IMR-90 (cell line): ENCODE measurements at regions not wholly inside any gene's neighbourhood (a gene's known extent, or its start where the extent isn't known, plus 50 kb on each side); places are given as distances from the start of the nearest gene placed in this dataset.

ENCODE experiments used
- ATAC-seq: fragments of 200-7000 bp; cut with Tn5 transposase; 2 replicates; pipeline ENCODE4 v1.9.1; 2020; ENCODE audit warnings: low read depth, mild to moderate bottlenecking, moderate library complexity
- BruUV-seq: library from RNA; stranded (reverse); fragments of 400-500 nt; replicated peaks from 2 replicates; lab custom pipeline; 2021; lab: Mats Ljungman, UMichigan
- CTCF ChIA-PET: fragments of 300-600 bp; formaldehyde crosslinking; extraction: SDS; loops from one replicate; lab custom pipeline; 2021; ENCODE audit warnings: antibody characterized with exemption; lab: Yijun Ruan, JAX
- POLR2A ChIA-PET: fragments of 300-600 bp; sonication (Branson Sonifier 250); formaldehyde crosslinking; loops from one replicate; lab custom pipeline; 2022; ENCODE audit warnings: antibody characterized with exemption; ENCODE audit not compliant: unreplicated experiment; lab: Charles Lee
- DNase-seq: peaks from one replicate; pipeline ENCODE4 v3.0.0; 2013
- H2AFZ ChIP-seq: replicated peaks from 2 replicates; pipeline ENCODE3; 2013; ENCODE audit warnings: low read length, mild to moderate bottlenecking; ENCODE audit not compliant: poor library complexity
- H2AK5ac ChIP-seq: 2 replicates; pipeline ENCODE4 v1.6.1; 2013; ENCODE audit warnings: low read depth, low read length, inconsistent platforms
- H2AK9ac ChIP-seq: replicated peaks from 2 replicates; pipeline ENCODE3; 2013; ENCODE audit warnings: mild to moderate bottlenecking, low read depth, low read length, moderate library complexity; ENCODE audit not compliant: poor library complexity
- H2BK120ac ChIP-seq: 2 replicates; pipeline ENCODE4 v1.6.1; 2013; ENCODE audit warnings: low read depth, low read length, inconsistent platforms
- H2BK15ac ChIP-seq: 3 replicates; pipeline ENCODE4 v1.6.1; 2013; ENCODE audit warnings: low read depth, low read length, inconsistent platforms
- H2BK20ac ChIP-seq: 2 replicates; pipeline ENCODE4 v1.6.1; 2013; ENCODE audit warnings: low read depth, mild to moderate bottlenecking, inconsistent platforms, low read length, moderate library complexity
- H2BK5ac ChIP-seq: 2 replicates; pipeline ENCODE4 v1.6.1; 2013; ENCODE audit warnings: mild to moderate bottlenecking, low read depth, low read length, inconsistent platforms; ENCODE audit not compliant: poor library complexity, severe bottlenecking
- H3K14ac ChIP-seq: replicated peaks from 2 replicates; pipeline ENCODE4 v1.6.1; 2013; ENCODE audit warnings: low read depth, low read length, inconsistent platforms
- H3K18ac ChIP-seq: 2 replicates; pipeline ENCODE4 v1.6.1; 2013; ENCODE audit warnings: low read depth, low read length, control low read depth
- H3K23ac ChIP-seq: 2 replicates; pipeline ENCODE4 v1.6.1; 2013; ENCODE audit warnings: low read depth, low read length, inconsistent platforms
- H3K27ac ChIP-seq: 2 replicates; pipeline ENCODE4 v1.5.1; 2013; ENCODE audit warnings: mild to moderate bottlenecking, control low read depth, low read length; ENCODE audit not compliant: insufficient read depth
- H3K27me3 ChIP-seq: 2 replicates; pipeline ENCODE4 v1.6.1; 2013; ENCODE audit warnings: low read length; ENCODE audit not compliant: control insufficient read depth, insufficient read depth
- H3K36me3 ChIP-seq: 2 replicates; pipeline ENCODE4 v1.6.1; 2013; ENCODE audit warnings: low read length, mixed read lengths; ENCODE audit not compliant: control insufficient read depth, insufficient read depth
- H3K4ac ChIP-seq: 2 replicates; pipeline ENCODE4 v1.6.1; 2013; ENCODE audit warnings: low read depth, low read length, inconsistent platforms
- H3K4me1 ChIP-seq: 2 replicates; pipeline ENCODE4 v1.6.1; 2013; ENCODE audit warnings: low read length, mixed read lengths; ENCODE audit not compliant: control insufficient read depth, insufficient read depth
- H3K4me2 ChIP-seq: 2 replicates; pipeline ENCODE4 v1.6.1; 2013; ENCODE audit warnings: low read depth, mild to moderate bottlenecking, control low read depth, low read length, moderate library complexity
- H3K4me3 ChIP-seq: 2 replicates; pipeline ENCODE4 v1.5.1; 2013; ENCODE audit warnings: low read depth, mild to moderate bottlenecking, control low read depth, low read length, moderate library complexity; ENCODE audit not compliant: insufficient read depth
- H3K56ac ChIP-seq: 2 replicates; pipeline ENCODE4 v1.6.1; 2013; ENCODE audit warnings: low read length, inconsistent platforms; ENCODE audit not compliant: insufficient read depth; ENCODE audit errors: extremely low read depth
- H3K79me1 ChIP-seq, 2 experiments: 2 replicates each; pipeline ENCODE4 v1.6.1; 2013; ENCODE audit warnings: low read length in 2 of 2, inconsistent platforms in 1 of 2, low read depth in 1 of 2
- H3K9ac ChIP-seq: 2 replicates; pipeline ENCODE4 v1.6.1; 2013; ENCODE audit warnings: low read depth, low read length, control low read depth
- H3K9me1 ChIP-seq: 2 replicates; pipeline ENCODE4 v1.6.1; 2013; ENCODE audit warnings: low read length, inconsistent platforms; ENCODE audit not compliant: insufficient read depth
- H3K9me3 ChIP-seq: 2 replicates; pipeline ENCODE4 v1.6.1; 2013; ENCODE audit warnings: low read length; ENCODE audit not compliant: control insufficient read depth, insufficient read depth
- H4K20me1 ChIP-seq: 2 replicates; pipeline ENCODE4 v1.6.1; 2013; ENCODE audit warnings: low read length, inconsistent platforms; ENCODE audit not compliant: insufficient read depth
- H4K5ac ChIP-seq: 2 replicates; pipeline ENCODE4 v1.6.1; 2013; ENCODE audit warnings: mild to moderate bottlenecking, low read depth, low read length, control low read depth
- H4K8ac ChIP-seq, 2 experiments: 2 replicates each; pipeline ENCODE4 v1.6.1; 2013; ENCODE audit warnings: low read depth in 2 of 2, low read length in 2 of 2, control low read depth in 1 of 2, inconsistent platforms in 1 of 2
- H4K91ac ChIP-seq: 2 replicates; pipeline ENCODE4 v1.6.1; 2013; ENCODE audit warnings: low read depth, low read length, inconsistent platforms; ENCODE audit not compliant: insufficient read depth
- BHLHE40 ChIP-seq: fragments of 150-350 bp; IDR thresholded peaks from 2 replicates; pipeline ENCODE4 v1.6.1; 2016; ENCODE audit warnings: mild to moderate bottlenecking, low read depth, low read length
- CEBPB ChIP-seq: IDR thresholded peaks from 2 replicates; pipeline ENCODE4 v1.6.1; 2012; ENCODE audit warnings: low read depth, low read length, improper control_type of control experiment
- CHD1 ChIP-seq: IDR thresholded peaks from 2 replicates; pipeline ENCODE4 v1.6.1; 2012; ENCODE audit warnings: low read depth, low read length, improper control_type of control experiment
- FOS ChIP-seq: fragments of 150-350 bp; IDR thresholded peaks from 2 replicates; pipeline ENCODE4 v1.6.1; 2016; ENCODE audit warnings: low read depth, low read length
- MAFK ChIP-seq: IDR thresholded peaks from 2 replicates; pipeline ENCODE4 v1.6.1; 2012; ENCODE audit warnings: low read depth, low read length, improper control_type of control experiment
- MAZ ChIP-seq: IDR thresholded peaks from 2 replicates; pipeline ENCODE4 v1.6.1; 2012; ENCODE audit warnings: low read depth, mild to moderate bottlenecking, low read length, improper control_type of control experiment, moderate library complexity, borderline replicate concordance
- MXI1 ChIP-seq: IDR thresholded peaks from 2 replicates; pipeline ENCODE4 v1.6.1; 2012; ENCODE audit warnings: low read depth, mild to moderate bottlenecking, low read length, moderate library complexity, borderline replicate concordance
- NFE2L2 ChIP-seq: fragments of 150-350 bp; IDR thresholded peaks from 2 replicates; pipeline ENCODE4 v1.6.1; 2016; ENCODE audit warnings: low read depth, mild to moderate bottlenecking, low read length
- POLR2A ChIP-seq: IDR thresholded peaks from 2 replicates; pipeline ENCODE4 v1.6.1; 2012; ENCODE audit warnings: mild to moderate bottlenecking, low read depth, low read length
- RAD21 ChIP-seq: IDR thresholded peaks from 2 replicates; pipeline ENCODE4 v1.6.1; 2012; ENCODE audit warnings: low read length, improper control_type of control experiment
- RCOR1 ChIP-seq: IDR thresholded peaks from 2 replicates; pipeline ENCODE4 v1.6.1; 2012; ENCODE audit warnings: mild to moderate bottlenecking, low read length, improper control_type of control experiment; ENCODE audit not compliant: insufficient replicate concordance
- RFX5 ChIP-seq: IDR thresholded peaks from 2 replicates; pipeline ENCODE4 v1.8.0; 2012; ENCODE audit warnings: low read depth, mild to moderate bottlenecking, low read length, moderate library complexity
- SMC3 ChIP-seq: fragments of 150-350 bp; IDR thresholded peaks from 2 replicates; pipeline ENCODE4 v1.6.1; 2016; ENCODE audit warnings: low read depth, mild to moderate bottlenecking, antibody characterized with exemption, low read length, moderate library complexity
- USF2 ChIP-seq: fragments of 150-350 bp; IDR thresholded peaks from 2 replicates; pipeline ENCODE4 v1.6.1; 2017; ENCODE audit warnings: mild to moderate bottlenecking, antibody characterized with exemption, low read length, low read depth
- WGBS, 2 experiments: methylation state at CpG; one replicate each; pipeline versions ENCODE4 v1.1.5 to v1.1.7; 2013; ENCODE audit warnings: missing lambda C conversion rate in 2 of 2; ENCODE audit not compliant: insufficient read length in 1 of 2; ENCODE audit errors: extremely low coverage in 2 of 2; 5-methylcytosine and 5-hydroxymethylcytosine counted together
- dilution Hi-C: fragments of 300-500 bp; cut with HindIII; formaldehyde crosslinking; loops from one replicate; pipeline ENCODE4 v1.14.3; 2018; ENCODE audit warnings: low sequenced_read_pairs; ENCODE audit not compliant: unreplicated experiment
- in situ Hi-C: fragments of 300-500 bp; cut with MboI; formaldehyde crosslinking; loops from 3 replicates; pipeline ENCODE4 v1.14.3; 2019; ENCODE audit warnings: low sequenced_read_pairs, inconsistent platforms, mixed read lengths
- intact Hi-C: fragments of 100-400 bp; cut with micrococcal nuclease; formaldehyde crosslinking; loops from 2 replicates; pipeline ENCODE4 v1.10.0; 2022
- TF ChIP-seq, protein P1 (sequence below): fragments of 150-350 bp; IDR thresholded peaks from 2 replicates; pipeline ENCODE4 v1.6.1; 2016; ENCODE audit warnings: low read depth, mild to moderate bottlenecking, low read length, moderate library complexity, borderline replicate concordance
- TF ChIP-seq, protein P2 (sequence below): conservative IDR thresholded peaks from 2 replicates; pipeline ENCODE4 v1.5.1; 2012; ENCODE audit warnings: mild to moderate bottlenecking, low read depth, low read length, improper control_type of control experiment

DNA sequence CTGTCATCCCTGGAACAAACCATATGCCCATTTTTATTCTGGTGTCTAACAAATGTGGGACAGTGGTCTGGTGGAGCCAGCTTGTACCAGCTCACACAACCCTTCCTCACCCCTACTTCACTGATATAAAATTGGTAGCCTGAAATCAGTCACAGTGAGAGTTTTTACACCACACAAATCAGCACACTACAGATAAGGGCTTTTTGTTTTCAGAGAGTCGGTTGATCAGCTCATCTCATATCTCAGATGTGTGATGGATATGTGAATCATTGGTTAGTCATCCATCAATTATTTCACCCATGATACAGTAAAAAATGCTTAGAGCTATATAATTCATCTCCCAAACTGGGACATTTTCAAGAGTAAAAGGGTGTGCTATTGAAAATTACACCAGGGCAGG is 529.2 kb downstream of the EBF1 start:
- no peaks in the 10 kb centered on the region for H3K27me3 ChIP-seq
- no TSS peak for BruUV-seq
- H3K9me1 ChIP-seq = no peaks in the 10 kb centered on the region
- no peaks in the 10 kb centered on the region for H3K79me1 ChIP-seq
- no peak overlapping the region for H2BK20ac ChIP-seq
- no peak overlapping the region for H3K18ac ChIP-seq
- H2AK9ac ChIP-seq = no peak overlapping the region
- H3K56ac ChIP-seq = no peak overlapping the region
- no peak overlapping the region for H2AK5ac ChIP-seq
- ChIA-PET POLR2A (no interaction called here), CTCF (no interaction called here)
- H3K4me1 ChIP-seq = no peaks in the 10 kb centered on the region
- H3K4ac ChIP-seq = no peak overlapping the region
- intact Hi-C loops (no loop called here), dilution Hi-C loops (no loop called here), in situ Hi-C loops (no loop called here)
- H3K4me3 ChIP-seq = no peak overlapping the region
- H3K14ac ChIP-seq = no peak overlapping the region
- H3K36me3 ChIP-seq = no peaks in the 10 kb centered on the region
- no peak overlapping the region for H2BK5ac ChIP-seq
- H3K9me3 ChIP-seq = no peaks in the 10 kb centered on the region
- H3K9ac ChIP-seq = no peak overlapping the region
- H4K91ac ChIP-seq = no peak overlapping the region
- H3K4me2 ChIP-seq = no peak overlapping the region
- no peak for DNase-seq
- no peak overlapping the region for H2AFZ ChIP-seq
- no peak overlapping the region for H3K27ac ChIP-seq
- no peak overlapping the region for H4K8ac ChIP-seq
- H3K23ac ChIP-seq = no peak overlapping the region
- no peaks in the 10 kb centered on the region for H4K20me1 ChIP-seq
- ATAC-seq = no peak
- no peak overlapping the region for H2BK120ac ChIP-seq
- no peak overlapping the region for H2BK15ac ChIP-seq
- H4K5ac ChIP-seq = no peak overlapping the region
- TF ChIP-seq NFE2L2 (no peak), POLR2A (no peak), BHLHE40 (no peak), CHD1 (no peak), RCOR1 (no peak), RAD21 (no peak), SMC3 (no peak), FOS (no peak), CEBPB (no peak), RFX5 (no peak), MAFK (no peak), MXI1 (no peak), USF2 (no peak), MAZ (no peak)
- TF ChIP-seq, protein P1, sequence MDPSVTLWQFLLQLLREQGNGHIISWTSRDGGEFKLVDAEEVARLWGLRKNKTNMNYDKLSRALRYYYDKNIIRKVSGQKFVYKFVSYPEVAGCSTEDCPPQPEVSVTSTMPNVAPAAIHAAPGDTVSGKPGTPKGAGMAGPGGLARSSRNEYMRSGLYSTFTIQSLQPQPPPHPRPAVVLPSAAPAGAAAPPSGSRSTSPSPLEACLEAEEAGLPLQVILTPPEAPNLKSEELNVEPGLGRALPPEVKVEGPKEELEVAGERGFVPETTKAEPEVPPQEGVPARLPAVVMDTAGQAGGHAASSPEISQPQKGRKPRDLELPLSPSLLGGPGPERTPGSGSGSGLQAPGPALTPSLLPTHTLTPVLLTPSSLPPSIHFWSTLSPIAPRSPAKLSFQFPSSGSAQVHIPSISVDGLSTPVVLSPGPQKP = no peak
- TF ChIP-seq, protein P2, sequence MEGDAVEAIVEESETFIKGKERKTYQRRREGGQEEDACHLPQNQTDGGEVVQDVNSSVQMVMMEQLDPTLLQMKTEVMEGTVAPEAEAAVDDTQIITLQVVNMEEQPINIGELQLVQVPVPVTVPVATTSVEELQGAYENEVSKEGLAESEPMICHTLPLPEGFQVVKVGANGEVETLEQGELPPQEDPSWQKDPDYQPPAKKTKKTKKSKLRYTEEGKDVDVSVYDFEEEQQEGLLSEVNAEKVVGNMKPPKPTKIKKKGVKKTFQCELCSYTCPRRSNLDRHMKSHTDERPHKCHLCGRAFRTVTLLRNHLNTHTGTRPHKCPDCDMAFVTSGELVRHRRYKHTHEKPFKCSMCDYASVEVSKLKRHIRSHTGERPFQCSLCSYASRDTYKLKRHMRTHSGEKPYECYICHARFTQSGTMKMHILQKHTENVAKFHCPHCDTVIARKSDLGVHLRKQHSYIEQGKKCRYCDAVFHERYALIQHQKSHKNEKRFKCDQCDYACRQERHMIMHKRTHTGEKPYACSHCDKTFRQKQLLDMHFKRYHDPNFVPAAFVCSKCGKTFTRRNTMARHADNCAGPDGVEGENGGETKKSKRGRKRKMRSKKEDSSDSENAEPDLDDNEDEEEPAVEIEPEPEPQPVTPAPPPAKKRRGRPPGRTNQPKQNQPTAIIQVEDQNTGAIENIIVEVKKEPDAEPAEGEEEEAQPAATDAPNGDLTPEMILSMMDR = no peak
- no CpG with 5 or more reads among the region's 1 CpG for WGBS, 2 experiments
